AG08395 (cell line): ENCODE measurements at regions not wholly inside any gene's neighbourhood (a gene's known extent, or its start where the extent isn't known, plus 50 kb on each side); places are given as distances from the start of the nearest gene placed in this dataset.
"Not testable (repeated sequence)": the region's sequence is repeated elsewhere in the genome, so short reads cannot be mapped to it uniquely, and the experiment has no call there.

Experiments
- DNase-seq: peaks from one replicate; pipeline ENCODE4 v3.0.0; 2012; ENCODE audit warnings: mixed read lengths, low spot score

DNA sequence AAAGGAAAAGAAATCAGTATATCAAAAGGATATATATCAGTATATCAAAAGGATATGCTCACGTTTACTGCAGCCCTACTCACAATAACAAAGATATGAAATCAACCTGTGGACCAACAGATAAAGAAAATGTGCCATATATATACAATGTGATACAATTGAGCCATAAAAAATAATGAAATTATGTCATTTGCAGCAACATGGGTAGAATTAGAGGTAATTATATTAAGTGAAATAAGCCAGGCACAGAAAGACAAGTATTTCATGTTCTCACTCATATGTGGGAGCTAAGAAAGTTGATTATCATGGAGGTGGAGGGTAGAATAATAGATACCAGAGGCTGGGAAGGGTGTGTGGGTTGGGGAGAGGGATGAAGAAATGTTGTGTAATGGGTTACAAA lies 102.9 kb upstream of the MARCKS start:
- DNase-seq, result no peak

DNA sequence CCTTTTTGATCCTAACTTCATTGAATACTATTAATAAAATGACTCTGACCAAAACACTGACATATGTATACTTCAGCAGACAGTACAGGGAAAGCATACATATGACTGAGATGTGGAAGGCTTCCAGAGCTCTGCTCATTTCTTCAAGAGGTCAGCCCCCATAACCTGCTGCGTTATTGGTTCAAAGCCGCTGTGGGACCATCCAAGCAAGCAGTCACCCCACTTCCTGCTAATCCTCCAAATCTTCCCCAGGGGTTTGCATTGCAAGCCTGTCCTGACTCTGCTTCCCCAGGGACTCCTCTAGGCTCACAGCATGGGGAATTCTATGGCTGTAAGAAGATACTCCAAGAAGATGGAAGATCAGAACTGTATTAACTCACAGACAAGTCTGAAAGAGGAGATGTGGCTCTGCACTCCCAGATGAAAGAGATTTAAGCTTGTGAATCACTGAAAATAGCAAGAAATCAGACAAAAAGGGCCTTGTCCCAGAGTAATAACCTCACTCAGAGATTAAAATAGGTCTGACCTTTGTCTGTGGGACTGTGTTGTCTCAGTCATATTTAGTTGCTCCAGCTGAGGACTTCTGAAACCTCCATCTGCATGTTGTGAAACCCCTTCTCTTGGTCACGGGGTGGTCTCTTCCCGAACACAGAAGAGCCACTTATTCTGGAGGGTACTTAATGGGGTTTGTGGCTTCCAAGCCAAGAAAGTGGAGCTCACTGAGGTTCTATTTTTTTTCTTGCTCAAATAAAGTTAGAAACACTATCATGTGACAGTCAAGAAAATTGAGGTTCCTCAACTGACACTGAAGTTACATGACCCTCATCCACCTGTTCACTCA lies 101.5 kb upstream of the MARCKS start:
- no peak for DNase-seq

DNA sequence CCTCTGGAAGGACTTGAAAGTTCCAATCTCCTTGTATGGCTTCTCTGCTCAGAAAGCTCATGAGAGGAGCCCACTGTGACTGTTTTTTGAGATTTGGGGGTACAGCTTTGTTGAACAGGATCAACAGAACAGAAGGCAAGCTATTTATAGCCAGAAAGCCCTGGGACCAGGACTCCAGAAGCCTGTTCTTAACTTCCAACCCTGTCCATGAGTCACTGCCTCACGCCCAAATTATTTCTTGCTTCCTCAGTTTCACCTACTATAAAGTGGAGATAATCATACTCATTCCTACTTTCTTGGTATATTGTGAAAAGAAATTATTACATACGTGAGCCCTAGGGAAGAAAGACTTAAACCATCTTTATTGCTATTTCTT lies 100.9 kb upstream of the MARCKS start:
- no peak for DNase-seq

DNA sequence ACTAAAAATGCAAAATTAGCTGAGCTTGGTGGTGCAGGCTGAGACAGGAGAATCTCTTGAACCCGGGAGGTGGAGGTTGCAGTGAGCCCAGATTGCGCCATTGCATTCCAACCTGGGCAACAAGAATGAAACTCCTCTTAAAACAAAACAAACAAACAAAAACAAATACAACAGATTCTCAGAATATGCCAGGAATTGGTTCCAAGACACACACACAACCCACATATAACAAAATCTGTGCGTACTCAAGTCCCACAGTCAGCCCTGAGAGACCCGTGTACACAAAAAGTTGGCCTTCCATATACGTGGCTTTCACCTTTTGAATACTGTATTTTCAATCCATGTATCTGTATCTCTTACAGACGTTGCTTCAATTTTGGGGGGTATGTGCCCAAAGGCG lies 98.9 kb upstream of the MARCKS start:
- no peak for DNase-seq

DNA sequence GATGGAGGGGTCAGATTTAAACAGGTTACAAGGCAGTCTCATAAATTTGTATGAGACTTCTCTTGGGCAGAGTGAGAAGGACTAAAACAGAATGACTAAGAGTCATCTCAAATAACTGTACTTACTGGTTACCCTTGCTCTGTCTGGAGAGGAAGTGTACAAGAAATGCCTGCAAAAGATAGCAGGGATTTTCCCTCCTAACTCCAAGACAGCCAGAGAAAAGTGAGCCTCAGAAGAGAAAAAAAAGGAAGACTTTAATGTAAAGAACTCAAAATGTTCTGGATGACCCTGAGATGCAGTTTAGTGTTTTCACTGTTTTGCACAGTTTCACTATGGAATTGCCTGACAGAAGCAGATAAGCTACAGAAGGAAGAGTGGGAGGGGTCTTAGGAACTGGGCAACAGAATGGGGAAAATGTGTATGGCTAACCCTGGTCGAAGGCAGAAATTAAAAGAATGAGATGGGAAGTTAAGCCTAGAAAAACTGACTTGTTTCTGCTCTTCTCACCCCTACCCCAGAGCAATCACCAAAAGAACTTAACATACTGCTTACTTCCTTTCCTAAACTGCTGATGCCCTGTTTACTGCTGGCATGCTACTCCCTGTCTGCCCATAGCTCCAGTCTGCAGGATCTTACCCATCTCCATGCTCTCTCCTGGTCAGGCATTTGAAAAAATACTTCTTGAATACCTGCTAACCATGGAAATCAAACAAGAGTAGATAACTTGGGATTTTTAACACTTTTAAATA lies 98.1 kb upstream of the MARCKS start:
- DNase-seq, result no peak

DNA sequence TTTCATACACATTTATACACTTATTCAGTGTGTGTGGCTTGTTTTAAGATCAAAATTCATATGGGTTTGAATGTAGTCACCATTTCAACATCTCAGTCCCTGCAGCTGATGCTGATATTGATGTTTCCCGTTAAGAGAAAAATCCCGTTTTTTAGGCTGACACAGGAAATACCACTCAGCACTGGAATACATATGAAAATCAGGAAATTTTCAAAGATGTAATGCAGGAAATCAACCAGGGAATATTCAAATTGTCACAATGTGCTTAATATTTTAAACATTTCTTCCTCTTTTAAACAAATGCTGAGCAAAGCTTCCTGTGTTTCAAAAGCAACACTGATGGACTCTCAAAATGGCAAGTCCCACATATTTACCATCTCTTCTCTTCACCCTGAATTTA lies 94.5 kb upstream of the MARCKS start:
- no peak for DNase-seq

DNA sequence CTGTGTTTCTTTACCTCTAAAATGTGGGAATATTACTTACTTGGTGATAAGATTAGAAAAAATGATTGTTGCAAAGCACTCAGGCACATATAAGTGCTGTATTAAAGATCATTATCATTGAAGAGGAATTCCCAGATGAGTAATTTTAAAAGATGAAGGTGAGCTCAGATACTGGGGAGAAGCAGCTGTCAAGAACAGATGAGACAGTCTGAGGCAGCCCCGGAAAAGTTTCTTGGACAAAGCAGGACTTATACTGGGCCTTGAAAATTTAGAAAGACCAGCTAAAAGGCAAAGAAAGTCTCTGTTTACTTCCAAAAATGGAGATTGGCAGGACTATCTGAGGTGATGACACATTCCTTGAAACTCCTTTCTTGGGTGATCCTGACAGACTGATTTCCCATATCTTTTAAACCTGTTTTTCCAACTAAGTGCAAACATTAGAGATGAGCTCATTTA lies 93.8 kb upstream of the MARCKS start:
- no peak for DNase-seq

DNA sequence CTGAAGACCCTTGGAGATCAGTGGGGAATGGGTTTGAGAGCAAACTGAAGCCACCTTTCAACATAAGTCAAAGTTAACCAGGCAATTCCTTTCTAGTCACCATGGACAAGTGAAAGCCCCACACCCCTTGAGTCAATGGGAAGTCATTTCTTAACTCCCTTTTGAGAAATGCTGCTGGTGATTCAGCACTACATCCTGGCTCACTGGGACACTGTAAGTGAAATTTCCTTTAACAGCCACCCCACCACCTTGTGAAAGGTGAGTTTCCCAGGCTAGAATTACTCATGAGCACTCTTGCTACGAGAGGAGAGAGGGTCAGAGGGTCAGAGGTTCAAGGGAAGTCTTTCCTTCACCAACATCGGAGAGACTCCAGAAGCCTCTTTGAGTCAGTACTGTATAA lies 93.3 kb upstream of the MARCKS start:
- DNase-seq, result peak; percentile 56

DNA sequence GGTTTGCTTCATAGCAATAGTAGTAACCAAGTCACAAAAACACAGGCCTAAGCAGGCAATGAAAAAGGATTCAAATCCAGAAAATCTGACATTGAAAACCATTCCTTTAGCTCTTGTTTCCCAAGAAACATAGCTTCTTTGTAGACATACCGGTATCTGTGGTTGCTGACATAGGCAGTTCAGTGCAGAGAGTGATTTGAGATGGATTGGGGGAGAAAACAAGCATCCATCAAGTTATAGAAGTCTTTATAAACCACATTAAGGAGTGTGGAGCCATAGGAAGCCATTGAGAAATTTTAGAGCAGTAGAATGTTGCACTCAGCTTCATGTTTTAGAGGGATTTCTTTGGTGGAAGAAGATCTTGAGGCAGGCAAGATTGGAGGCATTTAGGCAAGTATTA lies 91.2 kb upstream of the MARCKS start:
- DNase-seq, result no peak

DNA sequence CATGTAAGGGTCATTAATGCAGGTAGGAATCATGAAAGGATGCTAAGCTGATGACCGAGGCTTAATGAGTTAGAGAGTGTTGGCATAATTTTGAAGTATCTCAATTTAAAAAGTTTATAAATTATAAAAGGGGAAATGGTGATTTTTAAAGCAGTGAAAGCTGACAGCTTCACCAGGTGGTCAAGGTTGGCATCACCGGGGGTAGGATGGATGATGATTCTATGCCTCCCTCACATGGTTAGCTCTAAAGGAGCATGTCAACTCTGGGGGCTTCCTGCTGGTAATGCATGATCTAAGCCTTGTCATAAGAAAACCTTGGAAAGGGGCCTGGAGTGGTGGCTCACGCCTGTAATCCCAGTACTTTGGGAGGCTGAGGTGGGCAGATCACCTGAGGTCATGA lies 89.2 kb upstream of the MARCKS start:
- no peak for DNase-seq

DNA sequence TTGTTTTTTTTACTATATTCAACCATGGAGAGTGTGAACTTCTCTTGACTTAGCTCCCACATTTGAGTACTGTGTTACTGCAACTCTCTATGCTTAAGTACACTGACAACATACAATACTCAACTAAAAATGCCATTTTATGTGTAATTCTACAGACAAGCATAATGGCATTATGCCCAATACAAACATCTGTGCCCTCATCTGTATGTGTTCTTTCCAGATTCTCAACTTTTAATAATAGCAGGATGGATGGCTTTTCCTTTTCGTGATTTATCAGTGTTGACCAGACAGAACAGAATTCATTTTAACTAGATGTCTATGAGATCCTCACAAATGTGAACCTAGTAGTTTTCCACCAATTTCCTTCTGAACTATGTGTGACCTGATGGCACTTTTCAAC lies 84.2 kb upstream of the MARCKS start:
- no peak for DNase-seq

DNA sequence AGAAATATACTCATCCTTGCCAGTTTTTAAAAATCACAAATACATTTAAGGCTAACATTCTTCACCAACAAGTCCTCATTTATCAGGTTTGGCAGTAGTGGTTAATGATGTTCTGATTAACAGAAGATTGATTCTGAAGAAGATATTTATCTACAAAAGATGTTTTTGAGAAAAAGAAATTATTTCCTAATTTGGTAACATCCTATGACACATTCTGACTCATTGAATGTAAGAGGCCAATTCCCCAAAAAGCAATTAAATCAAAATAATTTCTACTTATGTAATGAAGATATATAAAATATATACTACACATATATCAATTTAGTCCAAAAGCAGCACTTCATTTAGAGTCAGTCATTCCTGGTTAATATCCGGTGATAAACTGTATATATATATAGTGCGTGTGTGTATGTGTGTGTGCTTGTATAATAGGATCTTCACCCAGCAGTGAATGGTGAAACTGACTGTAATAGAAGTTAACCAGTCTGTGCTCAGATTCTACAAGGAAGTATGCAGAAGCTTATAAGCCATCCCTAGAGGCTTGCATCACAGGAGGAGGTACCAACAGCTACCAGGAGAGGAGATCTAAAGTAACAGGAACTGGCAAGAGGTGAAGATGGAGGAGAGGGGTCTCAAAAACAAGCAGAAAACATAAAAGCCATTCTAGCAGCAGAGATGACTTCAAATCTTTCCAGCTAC lies 82.9 kb upstream of the MARCKS start:
- peak; percentile 33 for DNase-seq

DNA sequence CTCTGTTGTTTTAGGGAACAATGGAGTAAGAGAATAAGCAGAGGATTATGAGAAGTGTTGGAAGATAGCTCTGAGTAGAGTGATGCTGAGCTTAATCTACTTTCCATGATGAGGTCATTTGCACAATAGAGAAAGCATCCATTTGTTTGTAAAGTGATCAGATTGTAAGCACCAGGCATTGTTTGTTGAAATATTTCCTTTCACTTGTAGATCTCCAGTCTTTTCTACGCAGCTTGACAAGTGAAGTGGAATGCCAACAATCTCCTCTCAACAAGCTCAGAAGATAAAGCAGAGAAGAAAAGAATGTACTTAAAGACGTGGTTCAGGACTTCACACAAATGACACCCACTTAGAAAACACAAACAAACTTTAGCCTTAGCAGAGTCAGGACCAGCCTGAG lies 80.1 kb upstream of the MARCKS start:
- no peak for DNase-seq

DNA sequence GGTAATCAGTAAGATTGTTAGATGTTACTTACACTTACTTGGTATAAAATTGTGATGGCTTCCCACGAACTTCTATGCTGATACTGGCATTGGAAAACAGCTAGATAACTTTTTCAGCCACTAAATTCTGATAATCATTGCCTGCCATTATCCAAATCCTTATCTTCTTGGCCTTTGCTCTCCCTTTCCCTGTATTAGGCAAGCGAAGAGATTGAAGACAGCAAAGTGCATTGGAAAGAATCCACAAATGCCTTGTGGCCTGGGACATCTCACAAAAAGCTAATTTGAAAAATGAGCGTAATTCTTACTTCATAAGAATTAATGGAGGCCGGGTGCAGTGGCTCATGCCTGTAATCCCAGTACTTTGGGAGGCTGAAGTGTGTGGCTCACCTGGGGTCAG lies 79.5 kb upstream of the MARCKS start:
- no peak for DNase-seq

DNA sequence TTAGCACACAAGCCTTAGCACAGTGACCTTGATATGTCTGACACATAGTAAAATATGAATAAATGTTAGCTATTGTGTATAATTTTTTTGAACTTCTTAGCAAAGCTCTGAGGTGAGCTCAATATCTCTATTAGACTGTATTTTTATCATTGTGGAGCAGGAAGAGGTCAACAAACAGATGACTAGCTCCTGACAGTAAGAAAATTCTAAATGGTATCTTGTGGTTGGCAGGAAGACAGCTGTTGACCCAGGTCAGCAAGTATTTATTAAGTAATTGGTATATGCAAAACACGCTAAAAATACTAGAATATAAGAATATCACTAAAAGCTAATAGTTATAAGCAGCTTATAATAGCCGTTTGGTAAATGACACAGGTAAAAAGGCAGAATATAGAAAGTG lies 77.5 kb upstream of the MARCKS start:
- DNase-seq, result no peak

DNA sequence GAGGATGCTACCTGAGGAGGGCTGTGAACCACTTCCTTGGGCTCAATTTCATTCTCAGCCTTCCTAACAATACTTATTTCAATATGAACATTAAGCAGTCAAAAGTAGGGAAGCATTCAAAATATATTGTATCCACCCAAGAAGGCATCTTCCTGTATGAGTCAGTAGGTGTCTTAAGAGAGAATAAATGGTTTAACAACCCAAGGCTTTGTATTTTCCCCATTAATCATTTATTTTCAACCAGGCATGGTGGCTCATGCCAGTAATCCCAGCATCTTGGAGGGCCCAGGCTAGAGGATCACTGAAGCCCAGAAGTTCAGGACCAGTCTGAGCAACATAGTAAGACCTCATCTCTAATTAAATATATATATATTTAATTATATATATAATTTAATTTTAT lies 74.5 kb upstream of the MARCKS start:
- DNase-seq, result no peak

DNA sequence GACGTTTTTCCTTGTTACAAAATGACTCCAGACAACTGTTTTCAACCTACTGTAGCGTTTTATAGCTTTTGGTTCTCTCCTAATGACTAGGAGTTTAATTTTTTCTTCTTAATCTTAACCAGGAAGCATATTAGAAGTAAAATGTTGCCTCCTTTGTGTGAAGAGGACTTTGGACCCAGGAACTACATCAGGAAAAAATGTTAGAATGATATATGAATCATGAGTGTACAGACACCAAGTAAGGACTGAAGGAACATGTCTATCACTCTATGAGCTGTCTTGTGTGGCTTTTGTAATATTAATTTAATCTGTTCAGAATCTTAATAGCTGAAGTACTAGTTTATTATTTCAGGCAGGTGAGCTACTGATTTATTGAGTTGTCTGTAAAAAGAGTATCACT lies 71.0 kb upstream of the MARCKS start:
- no peak for DNase-seq

DNA sequence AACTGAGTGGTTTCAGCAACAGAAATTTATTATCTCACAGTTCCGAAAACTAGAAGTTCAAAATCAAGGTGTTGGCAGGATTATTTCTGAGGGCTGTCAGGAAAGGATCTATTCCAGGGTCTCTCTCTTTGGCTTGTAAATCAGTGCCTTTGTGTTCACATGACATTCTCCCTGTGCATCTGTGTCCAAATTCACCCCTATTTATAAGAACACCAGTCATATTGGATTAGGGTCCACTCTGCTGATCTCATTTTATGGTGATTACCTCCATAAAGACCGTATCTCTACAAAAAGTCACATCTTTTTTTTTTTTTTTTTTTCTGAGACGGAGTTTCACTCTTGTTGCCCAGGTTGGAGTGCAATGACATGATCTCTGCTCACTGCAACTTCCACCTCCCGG lies 68.6 kb upstream of the MARCKS start:
- no peak for DNase-seq

DNA sequence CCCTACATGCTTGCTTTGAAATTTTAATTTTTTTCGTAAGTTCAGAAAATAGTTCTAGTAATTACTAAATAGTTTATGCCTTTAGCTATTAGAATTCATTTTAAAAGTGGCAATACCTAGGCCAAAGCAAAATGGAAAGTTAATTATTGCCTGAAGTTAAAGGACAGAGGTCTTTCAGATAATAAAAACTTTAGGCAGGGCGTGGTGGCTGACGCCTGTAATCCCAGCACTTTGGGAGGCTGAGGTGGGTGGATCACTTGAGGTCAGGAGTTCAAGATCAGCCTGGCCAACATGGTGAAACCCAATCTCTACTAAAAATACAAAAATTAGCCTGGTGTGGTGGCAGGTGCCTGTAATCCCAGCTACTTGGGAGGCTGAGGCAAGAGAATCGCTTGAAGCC lies 65.9 kb upstream of the MARCKS start:
- not testable (repeated sequence) for DNase-seq

DNA sequence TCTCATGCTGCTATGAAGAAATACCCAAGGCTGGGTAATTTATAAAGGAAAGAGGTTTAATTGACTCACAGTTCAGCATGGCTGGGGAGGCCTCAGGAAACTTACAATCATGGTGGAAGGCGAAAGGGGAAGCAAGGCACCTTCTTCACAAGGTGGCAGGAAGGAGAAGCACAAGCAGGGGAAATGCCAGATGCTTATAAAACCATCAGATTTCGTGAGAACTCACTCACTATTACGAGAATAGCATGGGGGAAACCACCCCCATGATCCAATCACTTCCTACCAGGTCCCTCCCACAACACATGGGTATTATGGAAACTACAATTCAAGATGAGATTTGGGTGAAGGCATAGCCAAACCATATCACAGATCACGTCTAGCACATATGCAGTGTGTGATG lies 61.8 kb upstream of the MARCKS start:
- DNase-seq, result not testable (repeated sequence)

DNA sequence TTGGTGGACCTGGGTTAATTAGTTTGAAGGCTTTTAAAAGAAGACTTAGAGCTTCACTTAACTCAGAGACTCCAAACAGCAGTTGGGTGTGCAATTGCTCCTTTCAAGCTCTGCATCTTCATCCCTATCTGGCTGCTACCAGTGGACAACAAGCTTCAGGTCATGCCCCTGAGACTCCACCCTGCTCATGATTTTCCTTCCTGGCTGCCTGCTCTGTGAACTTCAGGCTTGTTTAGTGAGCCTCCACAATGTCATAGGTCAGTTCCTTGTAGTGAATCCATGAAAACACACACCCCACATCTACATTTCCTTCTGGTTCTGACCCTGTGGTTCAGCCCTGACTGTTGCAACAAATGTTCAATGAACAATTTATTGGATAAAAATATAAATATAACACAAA lies 61.1 kb upstream of the MARCKS start:
- no peak for DNase-seq

DNA sequence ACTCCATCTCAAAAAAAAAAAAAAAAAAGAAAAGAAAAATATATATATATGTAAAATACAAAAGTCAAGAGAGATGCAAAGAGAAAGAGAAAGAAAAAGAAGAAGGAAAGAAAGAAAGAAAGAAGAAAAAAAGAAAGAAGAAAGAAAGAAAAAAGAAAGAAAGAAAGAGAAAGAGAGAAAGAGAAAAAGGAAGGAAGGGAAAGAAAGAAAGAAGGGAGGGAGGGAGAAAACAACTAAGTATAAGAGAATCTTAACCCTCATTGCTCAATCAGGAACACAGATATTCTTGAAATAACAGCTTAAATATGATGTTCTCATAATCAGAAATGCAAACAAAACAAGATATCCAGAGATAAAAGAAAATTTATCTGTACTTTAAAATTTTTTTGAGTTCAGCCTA lies 54.4 kb upstream of the MARCKS start:
- DNase-seq, result no peak

DNA sequence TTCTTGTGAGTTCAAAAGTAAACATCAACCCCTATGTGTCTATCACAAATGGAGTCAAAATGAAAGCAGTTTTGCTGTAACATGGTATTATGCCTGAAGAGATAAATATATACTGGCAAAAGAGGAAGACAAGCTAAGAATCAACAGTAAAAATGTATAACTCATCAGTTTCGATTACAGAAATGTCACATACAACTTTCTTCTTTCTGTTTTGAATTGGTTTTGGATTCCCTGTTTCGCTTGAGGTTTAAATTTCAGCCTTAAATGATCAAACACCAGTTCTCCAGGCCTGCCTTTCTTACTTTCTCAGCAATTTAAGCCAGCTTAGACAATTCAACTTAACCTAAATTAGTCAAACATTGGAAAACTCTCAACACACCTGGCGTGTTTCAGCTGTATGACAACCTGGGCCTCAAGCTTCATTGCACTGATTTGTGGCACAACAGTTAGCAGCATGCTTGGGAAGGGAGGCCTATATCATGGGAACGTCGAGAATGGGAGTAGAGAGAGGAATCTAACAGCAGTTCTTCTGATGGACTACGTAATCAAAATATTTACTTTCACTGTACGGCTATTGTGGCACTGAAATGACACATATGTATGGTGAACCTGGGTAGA lies 51.9 kb upstream of the MARCKS start:
- no peak for DNase-seq
